Neural cell (in vitro differentiated cells): ENCODE measurements at regions not wholly inside any gene's neighbourhood (a gene's known extent, or its start where the extent isn't known, plus 50 kb on each side); places are given as distances from the start of the nearest gene placed in this dataset.

Experiments
- CTCF ChIP-seq: fragments of 450-650 bp; IDR thresholded peaks from 2 replicates; pipeline ENCODE4 v1.5.1; 2014; ENCODE audit warnings: antibody characterized with exemption, mild to moderate bottlenecking, moderate library complexity; ENCODE audit not compliant: poor library complexity, severe bottlenecking
- MXI1 ChIP-seq: fragments of 450-650 bp; conservative IDR thresholded peaks from 2 replicates; pipeline ENCODE4 v1.6.1; 2014; ENCODE audit warnings: antibody characterized with exemption, mild to moderate bottlenecking; ENCODE audit not compliant: poor library complexity, severe bottlenecking
- TF ChIP-seq, protein P1 (sequence below): IDR thresholded peaks from 2 replicates; pipeline ENCODE4 v1.6.1; 2012; ENCODE audit warnings: borderline replicate concordance

GRCh38 chrX:124931958-124932357 lies 387.7 kb upstream of the TEX13C start:
- TF ChIP-seq MXI1 (no peak), CTCF (no peak)
- TF ChIP-seq, protein P1, sequence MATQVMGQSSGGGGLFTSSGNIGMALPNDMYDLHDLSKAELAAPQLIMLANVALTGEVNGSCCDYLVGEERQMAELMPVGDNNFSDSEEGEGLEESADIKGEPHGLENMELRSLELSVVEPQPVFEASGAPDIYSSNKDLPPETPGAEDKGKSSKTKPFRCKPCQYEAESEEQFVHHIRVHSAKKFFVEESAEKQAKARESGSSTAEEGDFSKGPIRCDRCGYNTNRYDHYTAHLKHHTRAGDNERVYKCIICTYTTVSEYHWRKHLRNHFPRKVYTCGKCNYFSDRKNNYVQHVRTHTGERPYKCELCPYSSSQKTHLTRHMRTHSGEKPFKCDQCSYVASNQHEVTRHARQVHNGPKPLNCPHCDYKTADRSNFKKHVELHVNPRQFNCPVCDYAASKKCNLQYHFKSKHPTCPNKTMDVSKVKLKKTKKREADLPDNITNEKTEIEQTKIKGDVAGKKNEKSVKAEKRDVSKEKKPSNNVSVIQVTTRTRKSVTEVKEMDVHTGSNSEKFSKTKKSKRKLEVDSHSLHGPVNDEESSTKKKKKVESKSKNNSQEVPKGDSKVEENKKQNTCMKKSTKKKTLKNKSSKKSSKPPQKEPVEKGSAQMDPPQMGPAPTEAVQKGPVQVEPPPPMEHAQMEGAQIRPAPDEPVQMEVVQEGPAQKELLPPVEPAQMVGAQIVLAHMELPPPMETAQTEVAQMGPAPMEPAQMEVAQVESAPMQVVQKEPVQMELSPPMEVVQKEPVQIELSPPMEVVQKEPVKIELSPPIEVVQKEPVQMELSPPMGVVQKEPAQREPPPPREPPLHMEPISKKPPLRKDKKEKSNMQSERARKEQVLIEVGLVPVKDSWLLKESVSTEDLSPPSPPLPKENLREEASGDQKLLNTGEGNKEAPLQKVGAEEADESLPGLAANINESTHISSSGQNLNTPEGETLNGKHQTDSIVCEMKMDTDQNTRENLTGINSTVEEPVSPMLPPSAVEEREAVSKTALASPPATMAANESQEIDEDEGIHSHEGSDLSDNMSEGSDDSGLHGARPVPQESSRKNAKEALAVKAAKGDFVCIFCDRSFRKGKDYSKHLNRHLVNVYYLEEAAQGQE = no peak
